ENCODE measurements at regions not wholly inside any gene's neighbourhood (a gene's known extent, or its start where the extent isn't known, plus 50 kb on each side); places are given as distances from the start of the nearest gene placed in this dataset.
A peak's percentile ranks its signal among the peaks of the same experiment; 100 is the strongest.

- intact Hi-C loops (cut with DNase I) = no loop called here
- DNase-seq (no peak), ATAC-seq (no peak)
Observed at GRCh38 chr4:28822163-28822562, 1898.0 kb upstream of the PCDH7 start.

GRCh38 chr4:28827866-28828265 is 1892.3 kb upstream of the PCDH7 start:
- intact Hi-C loops (cut with DNase I) = no loop called here
- WGBS, 4 donors = 92 to 99% (median 95%) methylated on average over 13 to 24 of the region's 24 CpGs
- no peaks in the 10 kb centered on the region for H3K36me3 ChIP-seq

More at GRCh38 chr4:28822163-28822562, 1898.0 kb upstream of the PCDH7 start:
- no peak overlapping the region for H3K27ac ChIP-seq
- no peaks in the 10 kb centered on the region for H3K27me3 ChIP-seq
- TF ChIP-seq POLR2A (IDR thresholded peaks at IDR 0.05) (no peak), CTCF (IDR thresholded peaks at IDR 0.05) (no peak)
- no peak overlapping the region for H3K4me3 ChIP-seq
- no peaks in the 10 kb centered on the region for H3K4me1 ChIP-seq
- peaks cover 0 to 6% (median 1%) of the 10 kb centered on the region in 12 donors for H3K9me3 ChIP-seq
- H3K36me3 ChIP-seq = no peaks in the 10 kb centered on the region

GRCh38 chr4:28831867-28832266 is 1888.3 kb upstream of the PCDH7 start:
- no peaks in the 10 kb centered on the region for H3K27me3 ChIP-seq
- H3K9me3 ChIP-seq = no peaks in the 10 kb centered on the region
- peaks cover 0 to 11% (median 0%) of the 10 kb centered on the region in 12 donors for H3K4me1 ChIP-seq
- ATAC-seq (no peak), DNase-seq (no peak)
- 59 to 76% (median 66%) methylated on average over 3 of the region's 3 CpGs for WGBS, 4 donors
- intact Hi-C loops (cut with DNase I) = no loop called here
- no peak for TF ChIP-seq CTCF (IDR thresholded peaks at IDR 0.05)
- TF ChIP-seq POLR2A (IDR thresholded peaks at IDR 0.05) = no peak
- H3K4me3 ChIP-seq = no peak overlapping the region
- H3K27ac ChIP-seq = no peak overlapping the region
- no peaks in the 10 kb centered on the region for H3K36me3 ChIP-seq

More at GRCh38 chr4:28827866-28828265, 1892.3 kb upstream of the PCDH7 start:
- Histone ChIP-seq H3K4me1 (peaks cover 0 to 8% (median 0%) of the 10 kb centered on the region in 12 donors), H3K4me3 (no peak overlapping the region), H3K9me3 (no peaks in the 10 kb centered on the region), H3K27me3 (no peaks in the 10 kb centered on the region), H3K27ac (no peak overlapping the region)
- ATAC-seq = peak in 1 of 4 donors; percentile 36
- DNase-seq = no peak
- TF ChIP-seq CTCF (IDR thresholded peaks at IDR 0.05) = no peak
- TF ChIP-seq POLR2A (IDR thresholded peaks at IDR 0.05) = no peak

- WGBS, 4 donors = 19 to 44% (median 30%) methylated on average over 1 of the region's 1 CpG
- DNase-seq = no peak
- Histone ChIP-seq H3K9me3 (no peaks in the 10 kb centered on the region), H3K27me3 (no peaks in the 10 kb centered on the region), H3K36me3 (no peaks in the 10 kb centered on the region), H3K4me3 (no peak overlapping the region), H3K27ac (no peak overlapping the region), H3K4me1 (peaks cover 0 to 11% (median 0%) of the 10 kb centered on the region in 12 donors)
- ATAC-seq = no peak
- intact Hi-C loops (cut with DNase I) = no loop called here
- TF ChIP-seq POLR2A (IDR thresholded peaks at IDR 0.05) (no peak), CTCF (IDR thresholded peaks at IDR 0.05) (no peak)
Observed at GRCh38 chr4:28832444-28832843, 1887.7 kb upstream of the PCDH7 start.

Data from heart left ventricle (tissue), 16 donors.